Hepatocyte (in vitro differentiated cells): ENCODE measurements at regions not wholly inside any gene's neighbourhood (a gene's known extent, or its start where the extent isn't known, plus 50 kb on each side); places are given as distances from the start of the nearest gene placed in this dataset.
A peak's percentile ranks its signal among the peaks of the same experiment; 100 is the strongest.

Experiments
- DNase-seq: peaks from one replicate; pipeline ENCODE4 v3.0.0-alpha.2; 2016; ENCODE audit warnings: low spot score
- H2AFZ ChIP-seq: fragments of 200-600 bp; sonication (generic); 2 replicates; pipeline ENCODE4 v1.6.0; 2016; ENCODE audit warnings: antibody characterized with exemption, mild to moderate bottlenecking
- H3K27ac ChIP-seq: fragments of 200-600 bp; sonication (generic); 2 replicates; pipeline ENCODE4 v1.5.1; 2016; ENCODE audit warnings: mild to moderate bottlenecking
- H3K27me3 ChIP-seq: fragments of 200-600 bp; sonication (generic); 2 replicates; pipeline ENCODE4 v1.6.1; 2016
- H3K36me3 ChIP-seq: fragments of 200-600 bp; sonication (generic); replicated peaks from 2 replicates; pipeline ENCODE4 v1.5.1; 2016; ENCODE audit warnings: low read depth; ENCODE audit not compliant: insufficient read depth
- H3K4me1 ChIP-seq: fragments of 200-600 bp; sonication (generic); 2 replicates; pipeline ENCODE4 v1.5.1; 2016; ENCODE audit warnings: mild to moderate bottlenecking, moderate library complexity; ENCODE audit not compliant: insufficient read depth
- H3K4me2 ChIP-seq: fragments of 200-600 bp; sonication (generic); 2 replicates; pipeline ENCODE4 v1.6.0; 2016
- H3K4me3 ChIP-seq: fragments of 200-600 bp; sonication (generic); 2 replicates; pipeline ENCODE4 v1.5.1; 2016; ENCODE audit warnings: mild to moderate bottlenecking
- H3K79me2 ChIP-seq: fragments of 200-600 bp; sonication (generic); 2 replicates; pipeline ENCODE4 v1.6.0; 2017; ENCODE audit warnings: mild to moderate bottlenecking
- H3K9me2 ChIP-seq: fragments of 200-600 bp; sonication (generic); replicated peaks from 2 replicates; pipeline ENCODE4 v1.6.0; 2017; ENCODE audit warnings: mild to moderate bottlenecking; ENCODE audit not compliant: insufficient read depth
- H3K9me3 ChIP-seq: fragments of 200-600 bp; sonication (generic); 2 replicates; pipeline ENCODE4 v1.5.1; 2016; ENCODE audit warnings: low read depth, mild to moderate bottlenecking
- H4K20me1 ChIP-seq: fragments of 200-600 bp; sonication (generic); 2 replicates; pipeline ENCODE4 v1.6.0; 2016; ENCODE audit warnings: mild to moderate bottlenecking; ENCODE audit not compliant: insufficient read depth, poor library complexity, severe bottlenecking
- EZH2 ChIP-seq: fragments of 200-600 bp; sonication (generic); IDR thresholded peaks from 2 replicates; pipeline ENCODE4 v1.6.1; 2016; ENCODE audit warnings: antibody characterized with exemption, mild to moderate bottlenecking, borderline replicate concordance
- EZH2phosphoT487 ChIP-seq: fragments of 200-600 bp; sonication (generic); IDR thresholded peaks from one replicate; pipeline ENCODE4 v1.6.1; 2018; ENCODE audit warnings: antibody characterized with exemption, mild to moderate bottlenecking, low read depth, moderate library complexity; ENCODE audit not compliant: unreplicated experiment, severe bottlenecking
- WGBS: methylation state at CpG from one replicate; pipeline ENCODE4 v1.1.6; 2016; ENCODE audit warnings: low lambda C conversion rate; ENCODE audit errors: missing lambda C conversion rate; 5-methylcytosine and 5-hydroxymethylcytosine counted together
- TF ChIP-seq, protein P1 (sequence below): fragments of 200-600 bp; sonication (generic); IDR thresholded peaks from 2 replicates; pipeline ENCODE4 v1.5.1; 2016; ENCODE audit warnings: antibody characterized with exemption, mild to moderate bottlenecking; ENCODE audit not compliant: poor library complexity

DNA sequence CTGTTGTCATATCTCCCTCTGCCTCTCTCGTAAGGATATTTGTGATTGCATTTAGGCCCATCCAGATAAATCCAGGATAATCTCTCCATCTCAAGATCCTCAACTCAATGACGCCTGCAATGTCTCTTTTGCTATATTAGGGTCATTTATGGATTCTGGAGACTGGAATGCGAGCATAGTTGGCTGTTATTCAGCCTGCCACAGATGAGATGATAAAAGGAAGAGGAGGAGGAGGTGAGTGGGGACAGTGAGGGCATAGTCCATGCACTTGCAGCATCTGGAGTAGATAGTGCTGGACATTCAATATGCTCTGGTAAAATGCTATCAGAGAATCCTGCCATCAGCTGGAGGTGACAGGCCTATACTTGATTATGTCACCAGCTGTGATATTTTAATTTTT lies 131.6 kb upstream of the CACNA1E start:
- no peak overlapping the region for H2AFZ ChIP-seq
- H3K36me3 ChIP-seq = no peaks in the 10 kb centered on the region
- no peak overlapping the region for H3K4me3 ChIP-seq
- H3K4me2 ChIP-seq = no peak overlapping the region
- WGBS = 77% methylated on average over 3 of the region's 3 CpGs
- no peak overlapping the region for H3K27ac ChIP-seq
- no peaks in the 10 kb centered on the region for H3K79me2 ChIP-seq
- TF ChIP-seq EZH2phosphoT487 (no peak), EZH2 (no peak)
- TF ChIP-seq, protein P1, sequence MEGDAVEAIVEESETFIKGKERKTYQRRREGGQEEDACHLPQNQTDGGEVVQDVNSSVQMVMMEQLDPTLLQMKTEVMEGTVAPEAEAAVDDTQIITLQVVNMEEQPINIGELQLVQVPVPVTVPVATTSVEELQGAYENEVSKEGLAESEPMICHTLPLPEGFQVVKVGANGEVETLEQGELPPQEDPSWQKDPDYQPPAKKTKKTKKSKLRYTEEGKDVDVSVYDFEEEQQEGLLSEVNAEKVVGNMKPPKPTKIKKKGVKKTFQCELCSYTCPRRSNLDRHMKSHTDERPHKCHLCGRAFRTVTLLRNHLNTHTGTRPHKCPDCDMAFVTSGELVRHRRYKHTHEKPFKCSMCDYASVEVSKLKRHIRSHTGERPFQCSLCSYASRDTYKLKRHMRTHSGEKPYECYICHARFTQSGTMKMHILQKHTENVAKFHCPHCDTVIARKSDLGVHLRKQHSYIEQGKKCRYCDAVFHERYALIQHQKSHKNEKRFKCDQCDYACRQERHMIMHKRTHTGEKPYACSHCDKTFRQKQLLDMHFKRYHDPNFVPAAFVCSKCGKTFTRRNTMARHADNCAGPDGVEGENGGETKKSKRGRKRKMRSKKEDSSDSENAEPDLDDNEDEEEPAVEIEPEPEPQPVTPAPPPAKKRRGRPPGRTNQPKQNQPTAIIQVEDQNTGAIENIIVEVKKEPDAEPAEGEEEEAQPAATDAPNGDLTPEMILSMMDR = no peak
- no peaks in the 10 kb centered on the region for H3K9me3 ChIP-seq
- no peaks in the 10 kb centered on the region for H3K27me3 ChIP-seq
- H3K9me2 ChIP-seq = no peaks in the 10 kb centered on the region
- H4K20me1 ChIP-seq = no peaks in the 10 kb centered on the region
- H3K4me1 ChIP-seq = no peaks in the 10 kb centered on the region
- no peak for DNase-seq

DNA sequence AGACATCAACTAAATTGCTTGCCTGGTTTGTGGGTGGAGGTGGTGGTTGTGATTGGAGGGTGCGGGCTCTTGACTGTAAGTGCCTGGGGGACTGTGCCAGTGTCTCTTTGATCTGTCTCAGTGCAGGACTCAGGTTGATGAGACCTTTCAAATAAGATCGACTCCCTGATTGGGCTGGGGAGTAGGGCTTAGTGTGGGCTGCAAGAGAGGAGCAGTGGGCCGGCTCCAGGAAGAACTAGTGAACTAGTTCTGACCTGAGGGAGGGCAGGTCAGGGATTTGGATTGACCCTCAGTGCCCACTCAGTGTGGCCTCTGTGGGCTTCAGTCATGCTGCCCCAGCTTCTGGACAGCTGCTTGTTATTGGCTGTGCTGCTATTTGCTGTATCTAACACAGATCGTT lies 130.6 kb upstream of the CACNA1E start:
- no peak for DNase-seq
- WGBS = 89% methylated on average over 4 of the region's 4 CpGs

DNA sequence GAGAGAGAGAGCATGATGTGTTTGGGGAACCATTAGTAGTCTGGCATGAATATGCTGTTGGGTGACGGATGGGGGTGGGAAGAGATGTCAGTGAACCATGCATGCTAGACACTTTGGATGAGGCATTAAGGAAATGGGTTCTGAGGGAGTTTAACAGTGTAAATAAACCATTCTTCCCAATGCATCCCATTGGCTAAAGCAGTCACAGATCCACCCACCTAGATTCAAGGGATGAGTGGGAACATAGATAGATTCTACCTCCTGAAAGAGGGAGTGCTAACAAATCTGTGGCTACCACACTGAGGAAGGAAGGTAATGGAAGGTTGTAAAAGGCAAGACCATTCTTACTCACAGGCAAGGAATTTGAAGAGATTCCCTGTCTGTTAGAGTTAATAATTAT lies 129.8 kb upstream of the CACNA1E start:
- Histone ChIP-seq H3K36me3 (no peaks in the 10 kb centered on the region), H4K20me1 (no peaks in the 10 kb centered on the region), H3K4me3 (no peak overlapping the region), H3K9me2 (no peaks in the 10 kb centered on the region), H3K4me2 (no peak overlapping the region), H3K27ac (peak overlapping the region; percentile 29), H2AFZ (no peak overlapping the region), H3K27me3 (no peaks in the 10 kb centered on the region), H3K79me2 (no peaks in the 10 kb centered on the region), H3K4me1 (no peaks in the 10 kb centered on the region), H3K9me3 (no peaks in the 10 kb centered on the region)
- TF ChIP-seq EZH2phosphoT487 = no peak
- DNase-seq = peak; percentile 34
- 58% methylated on average over 1 of the region's 1 CpG for WGBS

More for the DNA sequence above, 130.6 kb upstream of the CACNA1E start:
- Histone ChIP-seq H3K9me2 (no peaks in the 10 kb centered on the region), H3K4me1 (no peaks in the 10 kb centered on the region), H3K27ac (no peak overlapping the region), H3K9me3 (no peaks in the 10 kb centered on the region), H3K4me3 (no peak overlapping the region), H3K79me2 (no peaks in the 10 kb centered on the region), H3K36me3 (no peaks in the 10 kb centered on the region), H3K27me3 (no peaks in the 10 kb centered on the region), H3K4me2 (no peak overlapping the region), H4K20me1 (no peaks in the 10 kb centered on the region), H2AFZ (no peak overlapping the region)
- TF ChIP-seq EZH2phosphoT487 (no peak), EZH2 (no peak)
- TF ChIP-seq, protein P1 = no peak

DNA sequence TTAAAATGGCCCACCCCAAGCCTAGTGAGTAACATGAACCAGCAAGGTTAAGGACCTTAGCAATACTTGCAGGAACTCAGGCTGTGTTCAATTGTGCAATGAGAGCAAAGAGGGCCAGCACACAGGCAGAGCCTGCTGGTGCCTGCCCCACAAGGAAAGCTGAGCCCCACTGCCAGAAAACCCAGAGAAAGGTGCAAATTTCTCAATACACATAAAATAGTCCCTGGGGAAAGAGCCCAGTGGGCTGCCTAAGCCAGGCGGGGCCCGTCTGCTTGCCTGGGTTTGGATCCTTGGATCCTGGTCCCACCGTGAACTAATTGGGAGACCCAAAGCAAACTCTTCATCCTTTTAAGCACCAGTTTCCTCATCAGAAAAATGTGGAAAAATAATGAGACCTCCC lies 128.5 kb upstream of the CACNA1E start:
- H3K27me3 ChIP-seq = no peaks in the 10 kb centered on the region
- no peaks in the 10 kb centered on the region for H4K20me1 ChIP-seq
- H3K79me2 ChIP-seq = no peaks in the 10 kb centered on the region
- H3K9me3 ChIP-seq = no peaks in the 10 kb centered on the region
- H3K4me2 ChIP-seq = no peak overlapping the region
- no peaks in the 10 kb centered on the region for H3K9me2 ChIP-seq
- no peaks in the 10 kb centered on the region for H3K4me1 ChIP-seq
- no peak overlapping the region for H2AFZ ChIP-seq
- no peaks in the 10 kb centered on the region for H3K36me3 ChIP-seq
- no peak for DNase-seq
- H3K4me3 ChIP-seq = no peak overlapping the region
- no peak for TF ChIP-seq EZH2
- TF ChIP-seq, protein P1 = no peak
- TF ChIP-seq EZH2phosphoT487 = no peak
- H3K27ac ChIP-seq = no peak overlapping the region
- 99% methylated on average over 3 of the region's 3 CpGs for WGBS
